GM18502 (cell line): ENCODE measurements at regions not wholly inside any gene's neighbourhood (a gene's known extent, or its start where the extent isn't known, plus 50 kb on each side); places are given as distances from the start of the nearest gene placed in this dataset.

ENCODE experiments used
- ATAC-seq: cut with Tn5 transposase; IDR thresholded peaks from one replicate; pipeline ENCODE4 v1.9.1; 2021; ENCODE audit warnings: mild to moderate bottlenecking; ENCODE audit not compliant: unreplicated experiment, poor library complexity

DNA sequence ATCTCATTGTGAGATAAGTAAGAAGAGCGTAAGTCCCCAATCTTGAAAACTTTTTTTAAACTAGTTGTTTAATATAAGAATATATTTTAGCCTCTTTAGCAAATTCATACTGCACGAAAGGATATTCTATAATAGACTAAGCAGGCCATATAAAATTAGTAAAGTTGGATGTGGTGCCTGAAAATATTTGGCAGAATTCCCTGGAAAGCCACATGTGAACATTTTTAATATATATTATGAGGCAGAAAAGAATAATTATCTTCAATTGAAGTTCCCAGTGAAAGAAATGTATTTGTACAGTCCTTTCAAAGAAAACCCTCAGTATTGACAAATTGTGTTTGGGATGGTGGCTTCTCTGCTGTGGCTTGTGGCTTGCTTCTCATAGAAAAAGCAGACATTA lies 237.5 kb upstream of the JAG1 start:
- ATAC-seq: no peak

DNA sequence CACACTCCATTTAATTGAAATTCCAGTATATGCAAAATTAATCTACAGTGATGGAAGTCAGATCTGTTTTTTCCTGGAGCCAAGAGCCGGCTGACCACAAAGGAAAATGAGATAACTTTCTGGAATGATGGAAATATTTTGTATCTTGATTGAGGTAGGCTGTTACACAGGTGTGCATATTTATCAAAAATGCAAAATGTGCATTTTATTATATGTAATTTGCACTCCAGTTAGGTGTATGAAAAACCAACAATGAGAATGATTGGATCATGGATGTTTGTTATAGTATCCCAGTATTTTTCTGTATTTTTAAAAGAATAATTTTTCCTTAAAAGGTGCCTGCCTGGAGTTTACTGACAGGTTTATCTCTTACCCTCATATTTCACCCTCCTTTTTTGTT lies 242.0 kb upstream of the JAG1 start:
- no peak for ATAC-seq

DNA sequence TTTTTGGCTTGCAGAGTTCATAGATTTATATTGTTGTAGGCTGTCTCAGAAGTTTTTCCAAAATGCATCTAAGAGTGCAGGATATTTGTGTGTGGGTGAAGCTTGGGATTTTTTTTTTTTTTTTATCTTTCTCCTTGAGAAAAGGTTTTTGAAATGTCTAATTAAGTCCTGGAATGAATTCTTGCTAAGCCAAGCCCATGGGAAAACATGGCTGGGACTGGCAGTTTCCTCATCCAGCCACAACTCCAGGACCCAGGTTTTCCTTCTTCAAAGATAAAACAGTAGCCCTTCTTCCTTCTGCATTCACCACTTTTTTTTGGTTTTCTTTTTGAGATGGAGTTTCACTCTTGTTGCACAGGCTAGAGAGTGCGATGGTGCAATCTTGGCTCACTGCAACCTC lies 242.5 kb upstream of the JAG1 start:
- ATAC-seq: no peak

DNA sequence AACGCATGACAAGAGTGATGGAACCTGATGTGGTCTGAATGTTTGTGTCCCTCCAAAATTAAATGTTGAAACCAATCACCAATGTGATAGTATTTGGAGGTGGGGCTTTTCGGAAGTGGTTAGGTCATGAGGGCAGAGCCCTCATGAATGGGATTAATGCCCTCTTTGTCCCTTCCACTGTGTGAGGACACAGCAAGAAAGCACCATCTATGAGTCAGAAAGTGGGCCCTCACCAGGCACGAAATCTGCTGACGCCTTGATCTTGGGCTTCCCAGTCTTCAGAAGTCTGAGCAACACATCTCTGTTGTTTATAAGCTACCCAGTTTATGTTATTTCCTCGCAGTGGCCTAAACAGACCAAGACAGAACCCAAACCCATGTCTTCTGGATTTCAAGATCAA lies 244.0 kb upstream of the JAG1 start:
- ATAC-seq: no peak

DNA sequence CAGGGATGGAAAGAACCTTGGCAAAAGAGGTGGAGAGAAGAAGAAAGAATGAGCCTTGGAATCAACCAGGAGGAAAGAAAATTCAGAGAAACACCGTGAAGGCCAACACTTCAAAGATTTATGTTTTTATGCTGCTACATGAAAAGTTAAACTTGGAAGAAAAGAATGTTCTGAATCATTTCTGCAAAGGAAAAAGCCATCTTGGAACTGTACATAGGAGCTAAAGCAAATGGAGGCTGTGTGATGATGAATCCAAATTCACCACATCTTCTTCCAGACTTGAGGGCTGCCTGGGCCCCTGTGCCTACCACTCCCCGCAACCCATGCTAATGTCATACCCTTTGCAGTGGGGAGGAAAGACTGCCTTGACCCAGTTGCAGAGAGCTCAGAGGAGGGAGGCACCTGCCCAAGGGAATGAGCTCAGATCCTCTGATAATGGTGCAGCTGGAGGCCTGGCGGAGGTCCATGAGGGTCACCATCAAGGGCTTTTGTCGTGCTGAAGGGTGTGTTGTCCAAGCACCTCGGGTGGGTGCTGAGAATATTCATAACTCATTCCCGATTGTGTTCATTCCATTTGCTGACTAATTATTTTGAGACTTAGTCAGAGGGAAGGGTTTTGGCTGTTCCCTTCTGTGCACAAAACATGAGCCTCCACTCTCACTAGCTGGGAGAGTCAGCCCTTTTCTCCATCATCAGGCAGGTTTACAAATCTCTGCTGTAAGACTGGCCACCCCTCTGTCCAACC lies 245.8 kb upstream of the JAG1 start:
- no peak for ATAC-seq

DNA sequence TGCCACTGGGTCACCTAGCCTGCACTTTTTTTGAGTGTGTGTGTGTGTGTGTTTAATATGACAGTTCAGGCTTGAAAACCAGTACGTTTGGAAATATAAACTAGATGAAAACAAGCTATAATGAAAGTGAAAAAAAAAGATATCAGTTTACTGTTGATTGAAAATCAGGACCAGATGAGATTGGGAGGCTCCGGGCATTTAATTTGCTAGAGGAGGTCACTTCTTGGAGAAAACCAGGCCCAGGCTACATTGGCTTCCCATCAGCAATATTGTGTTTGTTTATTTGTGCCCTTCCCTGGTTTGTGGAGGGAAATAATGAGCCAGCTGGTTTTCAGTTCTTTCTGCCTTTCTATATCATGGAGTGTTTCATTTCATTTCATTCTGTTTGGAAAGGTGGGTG lies 246.6 kb upstream of the JAG1 start:
- no peak for ATAC-seq

DNA sequence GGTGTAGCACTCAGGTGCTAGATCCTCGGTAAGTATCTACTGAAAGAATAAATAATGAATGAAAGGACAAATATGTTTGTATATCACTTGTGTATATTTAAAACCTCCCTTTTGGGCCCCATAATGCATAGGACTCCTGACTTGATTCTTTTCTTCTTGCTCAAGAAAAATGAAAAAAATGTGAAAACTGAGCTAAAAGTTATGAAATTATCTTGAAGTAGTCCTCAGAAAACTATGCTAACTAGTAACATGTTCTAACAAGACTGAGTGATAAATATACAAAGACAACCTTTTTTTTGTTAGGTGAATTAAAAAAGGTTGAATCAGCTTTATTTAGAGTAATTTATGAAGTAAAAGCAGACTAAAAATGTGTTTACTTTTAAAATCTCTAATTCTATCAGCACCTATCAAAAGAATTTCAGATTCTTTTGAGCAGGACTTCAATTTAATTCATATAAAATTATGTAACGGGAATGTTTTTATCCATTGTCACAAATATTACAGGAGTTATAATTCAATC lies 247.8 kb upstream of the JAG1 start:
- ATAC-seq: no peak

DNA sequence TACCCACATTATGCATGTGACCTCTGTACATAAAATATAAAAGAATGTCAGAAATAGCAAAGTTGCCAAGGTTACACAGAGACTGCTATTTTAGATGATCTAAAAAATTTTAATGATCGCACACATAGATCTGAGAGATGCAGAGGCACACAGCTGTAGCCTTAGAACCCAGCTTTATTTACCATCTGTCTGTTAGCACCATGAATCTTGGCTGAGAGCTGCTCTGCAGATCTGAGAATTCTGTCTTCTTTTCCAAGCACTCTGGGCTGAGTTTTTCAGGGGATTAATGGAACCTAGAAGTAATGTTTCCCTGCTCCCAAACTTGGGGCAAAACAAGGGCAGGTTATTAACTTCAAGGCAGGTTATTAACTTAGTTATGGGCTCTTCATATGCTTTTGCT lies 248.7 kb upstream of the JAG1 start:
- no peak for ATAC-seq

DNA sequence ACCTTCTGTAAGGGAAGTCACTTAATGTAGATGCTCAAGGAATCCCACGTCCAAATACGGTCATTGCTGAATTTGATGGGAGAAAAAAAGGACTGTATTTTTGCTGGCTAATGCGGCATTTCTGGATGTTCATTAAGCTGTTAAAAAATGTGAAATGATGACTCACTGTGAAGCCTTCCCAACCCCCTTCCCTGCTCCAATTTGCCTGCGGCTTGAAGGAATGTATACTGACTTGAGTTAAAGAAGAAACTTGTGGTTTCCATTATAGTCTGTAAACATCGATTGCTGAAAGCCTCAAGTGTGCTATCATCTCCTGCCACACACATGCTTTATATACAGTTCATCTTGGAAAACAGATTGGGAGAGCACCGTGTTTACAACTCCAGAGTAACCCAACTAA lies 249.1 kb upstream of the JAG1 start:
- ATAC-seq: no peak

DNA sequence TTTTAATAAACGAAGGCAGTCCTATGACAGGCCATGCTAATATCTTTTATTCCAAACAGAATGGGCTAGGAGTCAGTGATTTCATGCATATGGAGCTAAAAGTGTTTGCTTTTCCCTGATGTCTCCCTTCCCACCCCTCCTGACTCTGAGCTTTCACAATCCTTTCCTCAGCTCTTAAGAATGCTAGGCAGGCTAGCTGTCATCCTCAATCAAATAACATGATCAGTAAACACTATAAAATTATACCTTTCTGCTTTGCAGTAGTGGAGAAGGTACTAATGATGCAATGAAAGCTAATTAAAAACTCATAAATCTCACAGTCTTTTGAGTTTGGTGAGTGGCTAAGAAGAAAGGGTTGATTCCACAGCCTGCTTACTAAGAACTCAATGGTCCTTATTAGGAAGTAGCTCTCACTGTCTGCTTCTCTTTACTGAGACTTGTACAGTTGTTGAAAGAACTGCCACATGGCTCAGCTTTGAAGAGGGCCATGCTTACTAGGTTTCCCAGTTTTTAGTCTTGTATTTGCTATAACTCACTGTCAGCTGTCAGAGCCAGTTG lies 250.9 kb upstream of the JAG1 start:
- no peak for ATAC-seq

DNA sequence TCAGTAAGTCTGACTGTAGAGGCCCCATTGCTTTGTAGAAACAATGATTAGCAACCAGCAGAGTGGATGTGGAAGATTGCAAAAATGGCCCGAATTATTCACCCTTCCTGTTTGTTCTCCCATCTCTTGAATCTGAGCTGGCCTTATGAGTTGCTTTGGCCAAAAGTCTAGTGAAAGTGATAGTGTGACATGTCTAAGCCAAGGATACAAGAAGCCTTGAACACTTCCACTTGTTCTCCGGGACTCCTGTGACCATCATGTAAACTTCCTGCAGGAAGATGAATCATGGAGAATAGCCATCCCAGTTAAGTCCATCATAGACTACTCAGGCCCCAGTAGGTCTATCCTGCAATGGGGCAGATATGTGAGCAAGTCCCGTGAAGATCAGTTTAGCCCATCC lies 252.0 kb upstream of the JAG1 start:
- no peak for ATAC-seq

DNA sequence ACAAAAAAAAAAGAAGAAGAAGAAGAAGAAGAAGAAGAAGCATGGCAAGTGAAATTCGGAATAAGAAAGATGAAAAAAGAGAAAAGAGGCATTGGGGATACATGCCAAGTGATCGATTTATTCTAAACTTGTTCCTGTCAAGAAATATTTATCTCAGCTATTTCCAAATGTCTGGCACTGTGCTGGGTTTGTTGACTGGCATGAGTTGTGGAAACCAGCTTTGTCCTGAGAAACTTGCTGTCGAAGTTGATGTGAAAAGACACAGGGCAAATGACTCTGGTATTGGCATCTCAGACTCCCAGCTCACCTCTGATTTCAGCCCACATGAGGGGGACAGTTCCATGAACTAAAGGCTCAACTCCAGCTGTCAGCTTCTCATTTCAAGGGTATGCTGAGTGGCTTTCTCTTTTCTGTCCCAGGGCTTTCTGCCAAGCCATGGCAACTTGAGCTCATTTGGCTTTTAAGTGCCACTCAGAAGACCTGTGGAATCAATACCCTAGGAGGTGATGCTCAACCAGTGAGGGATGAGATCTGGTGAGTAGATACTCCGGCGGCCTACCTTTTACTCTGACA lies 253.3 kb upstream of the JAG1 start:
- ATAC-seq: no peak

DNA sequence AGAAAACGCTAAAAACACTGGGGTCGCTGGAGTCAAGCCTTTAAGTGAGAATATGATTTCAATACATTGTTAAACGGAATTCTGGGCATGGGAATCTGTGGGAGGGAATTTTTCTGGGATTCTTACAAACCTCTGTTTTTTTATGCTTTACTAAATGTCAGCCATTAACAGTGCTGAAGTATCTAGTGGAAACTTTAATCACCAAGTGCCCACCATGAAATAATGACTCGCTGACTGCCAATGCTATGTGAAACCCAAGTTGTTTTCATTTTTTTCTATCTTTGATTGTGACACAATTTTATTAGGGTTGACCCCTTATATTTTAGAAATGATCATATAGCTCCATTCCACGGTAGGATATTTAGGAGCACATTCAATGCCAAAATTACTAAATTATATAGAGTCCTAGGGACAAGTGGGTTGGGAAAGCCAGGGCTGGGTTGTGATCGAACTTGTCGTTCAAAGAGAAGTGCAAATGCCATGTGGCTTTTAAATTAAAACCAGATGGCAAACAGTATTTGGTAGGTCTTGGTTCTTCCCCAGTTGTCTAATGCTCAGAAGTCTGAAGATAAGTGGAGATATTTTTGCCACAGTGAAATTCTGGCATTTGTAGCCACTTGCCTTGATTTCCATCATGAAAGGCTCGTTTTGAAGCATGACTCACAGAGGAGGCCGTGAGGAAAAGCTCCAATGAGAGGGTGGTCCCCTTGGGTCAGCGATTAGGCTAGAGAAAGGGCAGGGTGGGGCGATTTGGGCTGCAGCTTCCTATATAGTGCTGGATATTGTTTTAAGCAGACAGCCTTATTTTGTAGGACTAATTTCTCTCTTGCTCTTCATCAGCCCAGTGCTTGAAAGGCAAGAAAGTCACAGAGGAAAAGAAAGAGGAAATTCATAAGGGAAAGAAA lies 254.4 kb upstream of the JAG1 start:
- ATAC-seq: no peak

DNA sequence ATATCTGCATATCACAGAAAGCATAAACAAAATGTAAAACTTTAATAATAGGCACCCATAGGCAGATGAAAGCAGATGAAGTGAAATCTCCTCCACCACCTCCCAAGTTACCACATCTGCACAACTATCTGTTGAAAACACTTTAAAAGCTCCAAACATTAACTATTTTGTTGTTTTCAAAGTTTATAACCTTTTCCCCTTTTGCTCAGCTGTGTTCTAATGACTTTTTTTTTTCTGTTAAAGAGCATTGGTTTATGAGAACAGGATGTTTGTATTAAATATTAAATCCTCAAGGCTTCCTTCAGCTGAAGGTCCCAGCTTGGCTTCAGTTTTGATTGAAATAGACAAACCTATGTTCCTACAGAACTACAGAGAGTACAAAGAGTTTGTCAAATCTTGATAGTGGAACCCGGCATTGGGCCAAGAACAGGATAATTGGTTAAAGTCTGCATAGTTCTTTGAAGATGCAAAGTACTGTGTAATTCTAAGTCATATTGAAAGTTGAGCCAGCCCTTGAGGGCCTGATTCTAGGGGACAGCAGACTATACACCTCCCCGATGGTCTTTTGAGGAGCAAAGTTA lies 255.1 kb upstream of the JAG1 start:
- no peak for ATAC-seq

DNA sequence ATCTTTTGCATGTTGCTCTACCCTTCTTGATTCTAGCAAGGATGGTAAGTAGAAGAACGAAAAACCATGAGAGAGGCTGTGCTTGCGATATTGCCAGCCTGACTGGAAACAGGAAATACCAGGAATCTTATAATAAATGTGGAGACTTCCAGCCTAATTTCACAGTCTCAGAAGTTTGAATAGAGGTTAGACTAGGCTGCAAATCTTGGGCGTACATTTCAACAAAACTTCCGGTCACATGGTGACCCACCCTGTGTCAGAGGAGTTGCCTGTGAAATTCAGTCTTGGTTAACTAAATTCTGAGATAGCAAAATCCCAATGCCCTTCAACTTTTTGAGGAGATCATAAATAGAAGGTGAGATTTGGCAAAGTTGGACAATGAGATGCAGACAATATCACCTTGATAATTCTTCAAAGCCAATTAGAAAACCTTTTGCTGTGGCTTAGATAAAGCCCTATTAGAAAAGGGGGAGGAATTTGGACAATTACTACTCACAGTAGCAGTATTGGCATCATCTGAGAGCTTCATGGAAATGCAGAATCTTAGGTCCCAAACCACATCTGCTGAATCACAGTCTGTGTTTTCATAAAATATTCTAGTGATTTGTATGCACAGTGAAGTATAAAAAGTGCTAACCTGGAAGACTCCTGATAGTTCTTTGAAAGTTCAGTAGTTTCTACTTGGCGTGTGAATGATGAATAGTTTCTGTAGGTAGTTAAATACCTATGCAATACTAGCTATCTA lies 262.0 kb upstream of the JAG1 start:
- ATAC-seq: no peak

DNA sequence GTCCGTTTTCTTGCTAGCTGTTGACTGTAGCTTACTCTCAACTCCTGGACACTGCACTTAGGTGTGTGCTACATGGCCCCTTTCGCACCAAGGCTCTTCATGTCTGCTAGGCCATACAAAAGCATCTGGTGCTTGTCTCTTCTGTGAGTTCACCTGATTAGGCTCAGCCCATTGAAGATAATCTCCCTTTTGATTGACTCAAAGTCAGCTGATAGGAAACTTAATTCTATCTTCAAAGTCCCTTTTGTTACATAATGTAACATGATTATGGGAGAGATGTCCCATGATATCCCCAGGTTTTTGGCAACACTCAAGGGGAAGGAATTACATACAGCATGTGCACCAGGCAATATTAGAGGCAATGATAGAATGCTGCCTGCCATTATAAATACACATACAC lies 263.0 kb upstream of the JAG1 start:
- ATAC-seq: no peak

DNA sequence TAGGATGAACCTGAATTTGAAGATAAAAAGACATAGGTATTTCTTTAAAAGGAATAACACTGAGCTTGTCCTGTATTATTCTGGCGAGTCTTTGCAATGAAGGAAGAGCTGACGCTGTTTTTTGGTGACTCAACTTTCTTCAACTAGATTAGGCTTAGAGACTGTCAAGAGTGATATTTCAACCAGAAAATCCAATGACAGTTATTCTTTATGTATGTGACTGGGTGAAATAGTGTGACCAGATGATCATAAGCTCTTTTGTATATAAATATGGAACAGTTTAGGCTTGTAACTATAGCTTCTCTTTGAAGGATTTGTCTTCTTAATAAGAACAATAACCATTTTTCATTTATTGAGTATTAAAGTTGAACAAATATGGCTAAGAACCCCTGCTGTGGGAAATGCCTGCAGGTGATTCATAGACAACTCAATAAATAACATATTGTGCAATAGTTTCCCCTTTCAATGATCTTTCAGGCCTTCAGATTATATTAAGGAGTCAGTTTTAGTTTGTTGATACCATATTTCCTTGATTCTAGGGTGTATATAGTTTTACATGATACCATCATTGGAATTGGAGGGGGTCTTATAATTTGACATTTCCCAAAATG lies 265.6 kb upstream of the JAG1 start:
- ATAC-seq: no peak

DNA sequence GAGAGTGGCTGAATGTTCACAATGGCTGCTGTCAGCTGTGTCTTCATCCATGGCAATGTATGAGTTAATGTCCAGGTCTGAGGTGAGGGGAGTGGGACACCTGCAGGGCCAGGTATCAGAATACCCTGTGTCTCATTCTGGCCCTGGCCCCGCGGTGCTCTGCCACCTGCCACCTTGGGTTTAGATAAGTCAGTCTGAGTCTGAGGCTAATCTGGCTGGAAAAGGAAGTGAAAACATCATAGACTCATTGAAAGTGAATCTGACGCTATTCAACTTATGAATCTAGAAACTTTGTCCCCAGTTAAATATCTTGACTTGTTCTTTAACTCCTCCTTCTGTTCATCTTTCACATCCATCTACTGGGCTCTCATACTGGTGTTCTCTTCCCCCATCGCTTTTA lies 267.1 kb upstream of the JAG1 start:
- ATAC-seq: peak; percentile 95

DNA sequence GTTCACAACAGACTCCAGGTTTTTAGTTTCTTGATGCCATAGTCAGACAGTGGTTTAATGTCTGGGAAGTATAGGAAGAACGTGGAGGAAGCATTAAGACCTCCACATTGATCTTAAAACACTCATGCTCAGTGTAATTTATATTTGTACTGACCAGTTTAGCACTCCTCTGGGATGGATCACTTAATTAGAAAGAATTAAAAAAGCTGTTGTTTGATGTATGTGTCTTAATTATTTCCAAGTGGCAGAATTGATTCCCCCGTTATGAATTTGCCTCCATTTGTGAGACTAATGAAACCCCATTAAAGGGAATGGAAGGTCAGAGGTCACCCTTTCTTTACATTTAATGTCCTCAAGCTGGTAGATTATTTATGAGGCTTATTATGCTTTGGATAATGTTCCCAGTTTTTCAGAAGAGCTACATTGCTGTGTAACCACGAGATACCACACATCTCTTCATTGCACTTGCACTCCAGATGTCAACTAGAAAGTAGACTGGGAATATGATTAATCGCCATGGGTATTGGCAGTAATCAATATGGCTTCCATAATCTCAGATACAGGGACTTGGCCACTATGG lies 270.0 kb upstream of the JAG1 start:
- no peak for ATAC-seq
